ENCODE measurements at regions not wholly inside any gene's neighbourhood (a gene's known extent, or its start where the extent isn't known, plus 50 kb on each side); places are given as distances from the start of the nearest gene placed in this dataset.

- Histone ChIP-seq H3K4me1 (peaks cover 2 to 49% (median 26%) of the 10 kb centered on the region in 3 donors), H3K36me3 (no peaks in the 10 kb centered on the region), H3K27ac (peak overlapping the region; percentile 10 to 82 (median 81)), H3K4me3 (no peak overlapping the region), H3K9me3 (no peaks in the 10 kb centered on the region), H3K27me3 (no peaks in the 10 kb centered on the region)
- 40 to 41% methylated on average over 3 to 8 of the region's 22 CpGs for WGBS, 2 donors (ENCODE audit: low coverage in 1 of 2)
- TF ChIP-seq EP300 (IDR thresholded peaks at IDR 0.05): no peak
- TF ChIP-seq, protein P1, sequence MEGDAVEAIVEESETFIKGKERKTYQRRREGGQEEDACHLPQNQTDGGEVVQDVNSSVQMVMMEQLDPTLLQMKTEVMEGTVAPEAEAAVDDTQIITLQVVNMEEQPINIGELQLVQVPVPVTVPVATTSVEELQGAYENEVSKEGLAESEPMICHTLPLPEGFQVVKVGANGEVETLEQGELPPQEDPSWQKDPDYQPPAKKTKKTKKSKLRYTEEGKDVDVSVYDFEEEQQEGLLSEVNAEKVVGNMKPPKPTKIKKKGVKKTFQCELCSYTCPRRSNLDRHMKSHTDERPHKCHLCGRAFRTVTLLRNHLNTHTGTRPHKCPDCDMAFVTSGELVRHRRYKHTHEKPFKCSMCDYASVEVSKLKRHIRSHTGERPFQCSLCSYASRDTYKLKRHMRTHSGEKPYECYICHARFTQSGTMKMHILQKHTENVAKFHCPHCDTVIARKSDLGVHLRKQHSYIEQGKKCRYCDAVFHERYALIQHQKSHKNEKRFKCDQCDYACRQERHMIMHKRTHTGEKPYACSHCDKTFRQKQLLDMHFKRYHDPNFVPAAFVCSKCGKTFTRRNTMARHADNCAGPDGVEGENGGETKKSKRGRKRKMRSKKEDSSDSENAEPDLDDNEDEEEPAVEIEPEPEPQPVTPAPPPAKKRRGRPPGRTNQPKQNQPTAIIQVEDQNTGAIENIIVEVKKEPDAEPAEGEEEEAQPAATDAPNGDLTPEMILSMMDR (IDR thresholded peaks at IDR 0.05): peak in 1 of 4 experiments; percentile 7
- peak; percentile 29 for TF ChIP-seq POLR2AphosphoS5 (IDR thresholded peaks at IDR 0.05)
- ATAC-seq: peak; percentile 87
Measured at GRCh38 chr6:41451515-41452163, 94.5 kb upstream of the FOXP4 start.

GRCh38 chr6:41452763-41453162, 93.4 kb upstream of the FOXP4 start:
- H3K4me1 ChIP-seq: peaks cover 2 to 53% (median 26%) of the 10 kb centered on the region in 3 donors
- H3K36me3 ChIP-seq: no peaks in the 10 kb centered on the region
- TF ChIP-seq, protein P1 (IDR thresholded peaks at IDR 0.05): no peak
- no peak for TF ChIP-seq EP300 (IDR thresholded peaks at IDR 0.05)
- TF ChIP-seq POLR2A (IDR thresholded peaks at IDR 0.05): no peak
- TF ChIP-seq POLR2AphosphoS5 (IDR thresholded peaks at IDR 0.05): no peak
- no peak overlapping the region for H3K4me3 ChIP-seq
- H3K27ac ChIP-seq: peak overlapping the region in 1 of 4 donors; percentile 81
- ATAC-seq: no peak
- 86% methylated on average over 3 of the region's 4 CpGs; no CpG with 5 or more reads in 1 of the 2 donors for WGBS, 2 donors (ENCODE audit: low coverage in 1 of 2)
- H3K27me3 ChIP-seq: no peaks in the 10 kb centered on the region
- H3K9me3 ChIP-seq: no peaks in the 10 kb centered on the region

GRCh38 chr6:41453244-41453643, 92.9 kb upstream of the FOXP4 start:
- WGBS, 2 donors (ENCODE audit: low coverage in 1 of 2): 80 to 88% methylated on average over 2 to 9 of the region's 13 CpGs
- H3K36me3 ChIP-seq: no peaks in the 10 kb centered on the region
- H3K27ac ChIP-seq: no peak overlapping the region
- peaks cover 2 to 53% (median 26%) of the 10 kb centered on the region in 3 donors for H3K4me1 ChIP-seq
- no peak for ATAC-seq
- H3K4me3 ChIP-seq: no peak overlapping the region
- no peaks in the 10 kb centered on the region for H3K27me3 ChIP-seq
- TF ChIP-seq, protein P1 (IDR thresholded peaks at IDR 0.05): no peak
- TF ChIP-seq POLR2AphosphoS5 (IDR thresholded peaks at IDR 0.05): no peak
- no peak for TF ChIP-seq EP300 (IDR thresholded peaks at IDR 0.05)
- no peak for TF ChIP-seq POLR2A (IDR thresholded peaks at IDR 0.05)
- no peaks in the 10 kb centered on the region for H3K9me3 ChIP-seq

- TF ChIP-seq POLR2A (IDR thresholded peaks at IDR 0.05) (no peak), POLR2AphosphoS5 (IDR thresholded peaks at IDR 0.05) (no peak), EP300 (IDR thresholded peaks at IDR 0.05) (no peak)
- TF ChIP-seq, protein P1 (IDR thresholded peaks at IDR 0.05): no peak
- Histone ChIP-seq H3K27ac (no peak overlapping the region), H3K27me3 (no peaks in the 10 kb centered on the region), H3K4me3 (no peak overlapping the region), H3K36me3 (no peaks in the 10 kb centered on the region), H3K9me3 (no peaks in the 10 kb centered on the region), H3K4me1 (peaks cover 2 to 50% (median 25%) of the 10 kb centered on the region in 3 donors)
- 93 to 95% methylated on average over 5 to 7 of the region's 9 CpGs for WGBS, 2 donors (ENCODE audit: low coverage in 1 of 2)
- ATAC-seq: no peak
Measured at GRCh38 chr6:41454189-41454789, 91.9 kb upstream of the FOXP4 start.

DNA sequence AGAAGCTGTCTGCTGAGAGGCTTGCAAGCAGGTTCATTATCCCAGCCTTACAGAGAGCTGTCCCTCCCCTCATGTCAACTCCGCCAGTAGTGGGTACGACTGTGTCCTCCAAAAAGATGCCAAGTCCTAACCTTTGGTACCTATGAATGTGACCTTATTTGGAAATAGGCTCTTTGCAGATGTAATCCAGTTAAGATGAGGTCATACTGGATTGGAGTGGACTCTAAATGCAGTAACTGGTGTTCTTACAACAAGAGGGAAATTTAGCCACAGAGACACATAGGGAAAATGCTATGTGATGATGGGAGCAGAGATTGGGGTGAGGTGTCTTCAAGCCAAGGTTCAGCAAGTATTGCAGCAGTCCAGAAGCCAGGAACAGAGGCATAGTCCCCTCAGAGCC, 90.8 kb upstream of the FOXP4 start:
- Histone ChIP-seq H3K4me1 (peaks cover 2 to 38% (median 16%) of the 10 kb centered on the region in 3 donors), H3K27me3 (no peaks in the 10 kb centered on the region), H3K4me3 (no peak overlapping the region), H3K36me3 (no peaks in the 10 kb centered on the region), H3K27ac (no peak overlapping the region), H3K9me3 (no peaks in the 10 kb centered on the region)
- ATAC-seq: no peak
- no CpG with 5 or more reads among the region's 2 CpGs for WGBS, 2 donors (ENCODE audit: low coverage in 1 of 2)
- TF ChIP-seq EP300 (IDR thresholded peaks at IDR 0.05) (no peak), POLR2A (IDR thresholded peaks at IDR 0.05) (no peak), POLR2AphosphoS5 (IDR thresholded peaks at IDR 0.05) (no peak)
- TF ChIP-seq, protein P1 (IDR thresholded peaks at IDR 0.05): no peak

All from gastroesophageal sphincter (tissue), 4 donors.